ENCODE measurements at regions not wholly inside any gene's neighbourhood (a gene's known extent, or its start where the extent isn't known, plus 50 kb on each side); places are given as distances from the start of the nearest gene placed in this dataset.

- TF ChIP-seq CTCF (conservative IDR thresholded peaks at IDR 0.05; ENCODE audit: low read depth, low read length) = no peak
- TF ChIP-seq NFE2L2 (IDR thresholded peaks at IDR 0.05; ENCODE audit: low read depth, low read length) = no peak
- TF ChIP-seq RAD21 (IDR thresholded peaks at IDR 0.05; ENCODE audit: low read length) = no peak
- no peak for TF ChIP-seq POLR2A (IDR thresholded peaks at IDR 0.05; ENCODE audit: low read depth, low read length)
- no peak for TF ChIP-seq RFX5 (IDR thresholded peaks at IDR 0.05; ENCODE audit: low read depth, low read length)
- TF ChIP-seq, protein P1, sequence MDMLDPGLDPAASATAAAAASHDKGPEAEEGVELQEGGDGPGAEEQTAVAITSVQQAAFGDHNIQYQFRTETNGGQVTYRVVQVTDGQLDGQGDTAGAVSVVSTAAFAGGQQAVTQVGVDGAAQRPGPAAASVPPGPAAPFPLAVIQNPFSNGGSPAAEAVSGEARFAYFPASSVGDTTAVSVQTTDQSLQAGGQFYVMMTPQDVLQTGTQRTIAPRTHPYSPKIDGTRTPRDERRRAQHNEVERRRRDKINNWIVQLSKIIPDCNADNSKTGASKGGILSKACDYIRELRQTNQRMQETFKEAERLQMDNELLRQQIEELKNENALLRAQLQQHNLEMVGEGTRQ (IDR thresholded peaks at IDR 0.05; ENCODE audit: low read depth, low read length) = no peak
- TF ChIP-seq CEBPB (IDR thresholded peaks at IDR 0.05; ENCODE audit: low read depth, low read length) = no peak
- no peak for TF ChIP-seq FOS (IDR thresholded peaks at IDR 0.05; ENCODE audit: low read depth, low read length)
- no peak for TF ChIP-seq MAFK (IDR thresholded peaks at IDR 0.05; ENCODE audit: low read depth, low read length)
- no peak for TF ChIP-seq MAZ (IDR thresholded peaks at IDR 0.05; ENCODE audit: borderline replicate concordance, low read depth, low read length)
Measured at GRCh38 chr11:45391168-45391850, 105.2 kb upstream of the SYT13 start.

Measured in IMR-90 (cell line).